GM13976 (cell line): ENCODE measurements at regions not wholly inside any gene's neighbourhood (a gene's known extent, or its start where the extent isn't known, plus 50 kb on each side); places are given as distances from the start of the nearest gene placed in this dataset.

Source experiments
- DNase-seq: peaks from one replicate; pipeline ENCODE4 v3.0.0; 2012; ENCODE audit warnings: low spot score
- CTCF ChIP-seq: IDR thresholded peaks from 2 replicates; pipeline ENCODE4 v1.5.1; 2012; ENCODE audit warnings: borderline replicate concordance, mild to moderate bottlenecking; ENCODE audit not compliant: insufficient read depth; ENCODE audit errors: extremely low read depth, missing control alignments, control extremely low read depth
- in situ Hi-C: fragments of 300-500 bp; cut with MboI; formaldehyde crosslinking; loops from one replicate; pipeline ENCODE4 v1.12.0; 2022; ENCODE audit warnings: low sequenced_read_pairs, mixed read lengths, inconsistent platforms; ENCODE audit not compliant: unreplicated experiment

- no peak for DNase-seq
- no peak for TF ChIP-seq CTCF
- in situ Hi-C loops: no loop called here
Measured at GRCh38 chr3:61445924-61446323, 115.4 kb upstream of the PTPRG start.

- no peak for TF ChIP-seq CTCF
- DNase-seq: no peak
- in situ Hi-C loops: no loop called here
Measured at GRCh38 chr3:61446341-61446740, 115.0 kb upstream of the PTPRG start.

GRCh38 chr3:61448378-61448777 is 113.0 kb upstream of the PTPRG start:
- no peak for TF ChIP-seq CTCF
- in situ Hi-C loops: no loop called here
- DNase-seq: no peak

- no peak for DNase-seq
- TF ChIP-seq CTCF: no peak
- in situ Hi-C loops: no loop called here
Measured at GRCh38 chr3:61449327-61450040, 111.9 kb upstream of the PTPRG start.

GRCh38 chr3:61450866-61451265 is 110.5 kb upstream of the PTPRG start:
- TF ChIP-seq CTCF: no peak
- no peak for DNase-seq
- in situ Hi-C loops: no loop called here

GRCh38 chr3:61451841-61452240 is 109.5 kb upstream of the PTPRG start:
- TF ChIP-seq CTCF: no peak
- in situ Hi-C loops: no loop called here
- DNase-seq: no peak
